Inflammatory macrophage treated with lipopolysaccharide for 4 hours (primary cell): ENCODE measurements at regions not wholly inside any gene's neighbourhood (a gene's known extent, or its start where the extent isn't known, plus 50 kb on each side); places are given as distances from the start of the nearest gene placed in this dataset.
"Not testable (repeated sequence)": the region's sequence is repeated elsewhere in the genome, so short reads cannot be mapped to it uniquely, and the experiment has no call there.

Source experiments
- DNase-seq: peaks from one replicate; pipeline ENCODE4 v3.0.0-alpha.2; 2020

DNA sequence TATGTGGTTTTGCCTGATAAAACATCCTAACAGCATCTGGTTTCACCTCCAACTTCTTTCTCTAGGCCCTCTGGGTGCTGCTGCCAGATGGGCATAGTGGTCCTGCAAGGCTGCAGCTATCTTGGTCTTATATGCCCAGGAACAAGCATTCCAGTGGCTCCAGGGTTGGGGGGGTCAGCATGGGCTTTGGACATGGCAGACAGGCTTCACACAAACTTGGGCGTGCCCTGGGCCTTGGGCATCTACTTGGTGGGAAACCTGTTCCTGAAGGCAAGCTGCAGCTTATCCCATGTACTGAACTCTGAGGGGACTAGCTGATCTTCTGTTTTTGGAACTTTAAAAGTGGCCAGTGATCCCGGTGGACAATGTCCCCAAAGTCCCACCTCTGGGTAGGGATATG, 54.9 kb upstream of the ZNF678 start:
- DNase-seq = no peak

DNA sequence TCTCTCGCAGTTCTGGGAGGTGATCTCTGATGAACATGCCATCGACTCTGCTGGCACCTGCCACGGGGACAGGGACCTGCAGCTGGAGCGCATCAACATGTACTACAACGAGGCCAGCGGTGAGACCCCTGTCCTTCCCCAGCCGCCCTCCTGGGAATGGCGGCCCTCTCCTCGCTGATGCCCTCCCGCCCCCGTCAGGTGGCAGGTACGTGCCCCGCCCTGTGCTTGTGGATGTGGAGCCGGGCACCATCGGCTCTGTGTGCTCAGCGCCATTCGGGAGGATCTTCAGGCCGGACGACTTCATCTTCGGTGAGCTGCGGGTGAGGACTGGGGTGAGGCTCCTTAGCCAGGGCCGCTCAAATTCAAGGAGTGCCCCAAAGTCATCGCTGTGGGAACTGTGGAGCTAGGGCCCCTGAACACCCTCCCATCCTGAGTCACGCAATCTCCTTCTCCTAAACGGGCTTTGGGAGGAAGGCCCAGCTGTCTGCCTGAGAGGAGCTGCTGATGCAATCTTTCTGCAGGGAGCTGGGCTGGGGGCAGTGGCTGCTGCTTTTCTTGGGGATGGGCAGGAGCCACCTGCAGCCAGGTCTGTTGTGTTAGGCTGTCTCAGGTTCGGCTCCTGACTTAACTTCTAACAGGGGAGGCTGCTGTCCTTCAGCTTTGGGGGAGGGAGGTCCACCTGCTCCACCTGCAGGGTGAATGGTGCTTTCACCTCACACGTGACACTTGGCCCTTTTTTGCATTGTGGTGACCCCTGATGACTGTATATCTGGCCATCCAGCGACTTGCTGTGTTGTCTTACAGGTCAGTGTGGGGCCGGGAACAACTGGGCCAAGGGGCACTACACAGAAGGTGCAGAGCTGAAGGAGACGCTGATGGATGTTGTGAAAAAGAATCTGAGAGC, 56.6 kb upstream of the ZNF678 start:
- DNase-seq = not testable (repeated sequence)

DNA sequence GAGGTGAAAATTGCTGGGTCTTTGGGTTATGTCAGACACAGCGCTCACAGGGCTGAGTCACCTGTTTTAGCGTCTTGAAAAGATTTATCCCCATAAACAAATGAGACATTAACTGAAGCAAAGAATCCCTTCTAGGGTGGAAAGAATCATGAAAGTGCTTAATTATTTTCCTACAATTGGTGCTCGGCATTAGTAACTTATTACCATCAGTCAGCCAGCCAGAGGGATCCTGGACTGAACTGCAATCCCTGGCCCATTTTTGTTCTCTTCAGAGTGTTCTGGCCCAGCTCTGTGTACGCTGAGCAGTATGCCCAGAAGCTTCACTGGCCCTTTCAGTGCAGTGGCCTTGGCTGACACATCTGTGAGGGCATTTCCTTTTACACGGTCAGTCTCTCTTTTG, 67.3 kb upstream of the ZNF678 start:
- DNase-seq = not testable (repeated sequence)

DNA sequence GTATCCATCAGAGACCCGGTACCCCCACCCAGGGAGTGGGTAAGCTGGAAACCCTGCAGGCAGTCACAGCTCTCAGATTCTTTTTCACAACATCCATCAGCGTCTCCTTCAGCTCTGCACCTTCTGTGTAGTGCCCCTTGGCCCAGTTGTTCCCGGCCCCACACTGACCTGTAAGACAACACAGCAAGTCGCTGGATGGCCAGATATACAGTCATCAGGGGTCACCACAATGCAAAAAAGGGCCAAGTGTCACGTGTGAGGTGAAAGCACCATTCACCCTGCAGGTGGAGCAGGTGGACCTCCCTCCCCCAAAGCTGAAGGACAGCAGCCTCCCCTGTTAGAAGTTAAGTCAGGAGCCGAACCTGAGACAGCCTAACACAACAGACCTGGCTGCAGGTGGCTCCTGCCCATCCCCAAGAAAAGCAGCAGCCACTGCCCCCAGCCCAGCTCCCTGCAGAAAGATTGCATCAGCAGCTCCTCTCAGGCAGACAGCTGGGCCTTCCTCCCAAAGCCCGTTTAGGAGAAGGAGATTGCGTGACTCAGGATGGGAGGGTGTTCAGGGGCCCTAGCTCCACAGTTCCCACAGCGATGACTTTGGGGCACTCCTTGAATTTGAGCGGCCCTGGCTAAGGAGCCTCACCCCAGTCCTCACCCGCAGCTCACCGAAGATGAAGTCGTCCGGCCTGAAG, 69.3 kb upstream of the ZNF678 start:
- not testable (repeated sequence) for DNase-seq

DNA sequence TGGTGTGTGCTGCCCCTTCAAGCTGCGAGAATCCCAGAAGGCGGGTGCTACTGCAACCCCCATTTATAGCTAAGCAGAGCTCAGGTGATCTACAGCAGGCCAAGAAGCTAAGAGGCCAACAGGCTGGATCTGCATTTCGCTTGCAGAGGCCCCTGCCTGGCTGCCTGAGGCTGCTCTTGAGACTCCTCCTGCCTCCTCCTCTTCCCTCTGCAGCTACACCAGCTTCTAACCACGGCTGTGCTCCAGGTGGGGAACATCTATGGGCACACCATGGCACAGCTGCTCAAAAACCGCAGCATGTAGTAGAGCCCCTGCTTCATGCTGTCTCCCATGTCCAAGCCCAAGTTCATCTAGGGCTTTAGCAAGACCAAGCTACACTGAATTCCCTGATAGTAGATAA, 72.9 kb upstream of the ZNF678 start:
- DNase-seq = no peak

DNA sequence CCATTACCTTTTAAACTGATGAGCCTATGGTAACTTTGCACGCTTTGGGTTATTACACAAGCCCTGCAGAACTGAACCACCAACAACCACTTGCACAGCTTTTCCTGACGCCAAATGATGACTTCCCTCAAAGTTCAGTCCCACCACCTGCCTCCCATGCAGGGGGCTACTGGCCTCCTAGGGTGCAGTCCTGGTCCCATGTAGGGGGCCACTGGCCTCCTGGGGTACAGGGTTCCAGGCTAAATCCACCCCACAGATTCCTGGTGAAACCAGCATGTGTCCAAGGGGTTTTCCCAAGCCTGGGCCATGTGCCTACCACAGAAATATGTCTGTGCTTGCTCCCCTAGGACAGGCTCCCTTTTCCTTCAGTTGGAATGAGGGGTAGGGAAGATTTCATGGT, 73.4 kb upstream of the ZNF678 start:
- DNase-seq = no peak

DNA sequence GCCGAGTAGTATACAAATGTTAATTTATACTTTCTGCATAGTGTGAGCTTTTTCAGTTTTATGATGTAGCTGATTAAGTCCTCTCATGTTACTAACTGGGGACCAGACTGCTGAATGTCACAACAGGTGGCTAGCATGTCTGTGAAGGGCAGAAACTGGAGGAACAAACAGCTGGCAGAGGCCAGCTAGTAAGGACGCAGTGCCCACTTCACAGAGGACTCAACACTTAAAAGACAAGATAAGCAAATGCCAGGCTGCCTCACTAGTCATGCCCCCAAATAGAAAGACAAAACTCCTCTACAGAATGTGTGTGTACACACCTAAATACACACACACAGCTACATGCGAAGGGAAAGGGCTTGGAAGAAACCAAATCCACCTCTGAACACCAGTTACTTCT, 73.8 kb upstream of the ZNF678 start:
- no peak for DNase-seq

DNA sequence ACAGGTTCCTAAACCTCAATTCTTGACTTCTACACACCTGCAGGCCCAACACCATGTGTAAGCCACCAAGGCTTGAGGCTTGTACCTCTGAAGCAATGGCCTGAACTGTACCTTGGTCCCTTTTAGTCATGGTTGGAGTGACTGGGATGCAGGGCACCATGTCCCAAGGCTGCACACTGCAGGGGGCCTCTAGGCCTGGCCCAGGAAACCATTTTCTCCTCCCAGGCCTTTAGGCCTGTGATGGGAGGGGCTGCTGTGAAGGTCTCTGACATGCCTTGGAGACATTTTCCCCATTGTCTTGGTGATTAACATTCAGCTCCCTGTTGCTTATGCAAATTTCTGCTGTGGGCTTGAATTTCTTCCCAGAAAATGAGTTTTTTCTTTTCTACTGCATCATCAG, 75.8 kb upstream of the ZNF678 start:
- DNase-seq = no peak

DNA sequence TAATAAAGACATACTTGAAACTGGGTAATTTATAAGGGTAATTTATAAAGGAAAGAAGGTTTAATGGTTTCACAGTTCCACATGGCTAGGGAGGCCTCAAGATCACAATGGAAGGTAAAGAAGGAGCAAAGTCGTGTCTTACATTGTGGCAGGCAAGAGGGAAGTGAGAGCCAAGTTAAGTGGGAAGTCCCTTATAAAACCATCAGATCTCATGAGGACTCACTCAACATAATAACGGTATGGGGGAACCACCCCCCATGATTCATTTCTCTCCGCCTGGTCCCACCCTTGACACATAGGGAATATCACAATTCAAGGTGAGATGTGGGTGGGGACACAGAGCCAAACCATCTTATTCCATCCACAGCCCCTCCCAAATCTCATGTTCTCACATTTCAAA, 76.8 kb upstream of the ZNF678 start:
- DNase-seq = no peak

DNA sequence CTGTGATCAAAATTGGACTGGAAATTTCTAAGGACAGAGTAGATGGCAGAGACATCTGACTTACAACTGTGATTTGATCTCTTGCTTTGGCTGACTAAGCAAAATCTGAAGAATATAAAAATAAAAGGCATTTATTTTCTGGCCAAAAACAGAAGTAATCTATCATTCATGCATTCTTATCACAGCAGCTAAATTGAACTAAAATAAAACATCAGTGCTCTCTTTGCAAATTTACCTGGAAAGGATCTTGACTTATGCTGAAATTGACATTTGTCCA, 81.4 kb upstream of the ZNF678 start:
- DNase-seq = no peak

DNA sequence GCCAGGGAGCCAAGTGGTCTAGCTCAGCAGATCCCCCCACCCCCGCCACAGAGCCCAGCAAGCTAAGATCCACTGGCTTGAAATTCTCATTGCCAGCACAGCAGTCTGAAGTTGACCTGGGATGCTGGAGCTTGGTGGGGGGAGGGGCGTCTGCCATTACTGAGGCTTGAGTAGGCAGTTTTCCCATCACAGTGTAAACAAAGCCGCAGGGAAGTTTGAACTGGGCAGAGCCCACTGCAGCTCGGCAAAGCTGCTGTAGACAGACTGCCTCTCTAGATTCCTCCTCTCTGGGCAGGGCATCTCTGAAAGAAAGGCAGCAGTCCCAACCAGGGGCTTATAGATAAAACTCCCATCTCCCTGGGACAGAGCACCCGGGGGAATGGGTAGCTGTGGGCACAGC, 89.3 kb upstream of the ZNF678 start:
- not testable (repeated sequence) for DNase-seq

DNA sequence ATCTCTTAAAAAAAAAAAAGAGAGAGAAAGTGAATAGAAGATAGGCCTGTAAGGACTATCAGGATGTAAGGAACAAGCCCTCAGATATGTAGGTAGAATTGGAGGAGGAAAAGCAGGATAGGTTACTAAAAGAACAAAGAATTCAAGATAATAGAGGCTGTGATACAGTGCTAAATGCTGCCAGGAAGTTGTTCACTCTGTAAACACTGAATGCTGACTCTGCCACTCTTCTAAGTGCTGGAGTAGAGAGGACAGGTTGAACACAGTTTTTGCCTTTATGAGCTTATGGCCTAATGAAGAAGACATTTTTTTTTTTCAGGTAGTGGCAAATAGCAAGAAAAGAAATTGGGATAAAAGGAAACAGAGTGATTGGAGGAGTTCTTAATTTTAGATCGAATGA, 90.6 kb upstream of the ZNF678 start:
- no peak for DNase-seq

DNA sequence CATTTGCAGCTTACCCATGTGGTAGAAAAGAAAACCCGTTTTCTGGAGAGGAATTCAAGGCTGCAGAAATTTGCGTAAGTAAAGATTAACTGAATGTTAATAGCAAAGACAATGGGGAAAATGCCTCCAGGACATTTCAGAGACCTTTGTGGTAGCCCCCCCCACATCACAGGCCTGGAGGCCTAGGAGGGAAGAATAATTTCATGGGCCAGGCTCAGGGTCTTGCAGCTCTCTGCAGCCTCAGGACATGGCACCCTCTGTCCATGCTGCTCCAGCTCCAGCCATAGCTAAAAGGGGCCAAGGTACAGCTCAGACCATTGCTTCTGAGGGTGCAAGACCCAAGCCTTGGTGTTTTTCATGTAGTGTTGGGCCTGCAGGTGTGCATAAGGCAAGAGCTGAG, 92.7 kb upstream of the ZNF678 start:
- DNase-seq = no peak

DNA sequence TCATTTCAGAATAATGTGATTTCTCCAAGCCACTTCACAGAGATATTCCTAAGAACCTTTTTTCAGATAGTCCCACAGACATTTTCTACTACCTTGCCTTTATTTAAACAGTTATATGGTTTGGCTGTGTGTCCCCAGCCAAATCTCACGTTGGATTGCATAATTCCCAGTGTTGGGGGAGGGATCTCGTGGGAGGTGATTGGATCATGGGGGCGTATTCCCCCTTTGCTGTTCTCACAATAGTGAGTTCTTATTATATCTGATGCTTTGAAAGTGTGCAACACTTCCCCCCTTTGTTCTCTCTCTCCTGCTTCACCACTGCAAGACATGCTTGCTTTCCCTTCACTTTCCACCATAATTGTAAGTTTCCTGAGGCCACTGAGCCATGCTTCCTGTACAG, 93.6 kb upstream of the ZNF678 start:
- DNase-seq = no peak

DNA sequence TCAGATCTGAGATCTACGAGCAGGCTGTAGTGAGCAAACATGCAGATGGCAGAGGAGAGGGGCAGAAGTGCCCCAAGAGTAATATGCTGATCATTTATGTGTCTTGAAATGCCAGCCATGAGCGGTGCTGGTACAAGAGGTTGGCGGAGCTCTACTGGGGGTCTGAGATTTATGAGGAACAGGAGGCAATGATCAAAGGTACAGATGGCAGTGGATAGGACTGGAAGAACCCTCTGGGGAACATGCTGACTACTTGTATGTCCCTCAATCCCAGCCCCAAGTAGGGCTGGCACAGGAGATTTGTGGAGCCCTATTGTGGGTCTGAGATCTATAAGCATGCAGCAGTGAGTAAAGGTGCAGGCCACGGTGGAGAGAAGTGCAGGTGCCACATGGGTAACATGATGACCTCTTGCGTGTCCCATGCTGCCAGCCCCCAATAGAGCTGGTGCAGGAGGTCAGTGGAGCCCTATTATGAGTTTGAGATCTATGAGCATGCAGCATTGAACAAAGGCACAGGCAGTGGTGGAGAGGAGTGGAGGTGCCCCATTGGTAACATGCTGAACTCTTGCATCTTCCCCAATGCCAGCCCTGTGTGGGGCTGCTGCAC, 97.2 kb upstream of the ZNF678 start:
- no peak for DNase-seq

DNA sequence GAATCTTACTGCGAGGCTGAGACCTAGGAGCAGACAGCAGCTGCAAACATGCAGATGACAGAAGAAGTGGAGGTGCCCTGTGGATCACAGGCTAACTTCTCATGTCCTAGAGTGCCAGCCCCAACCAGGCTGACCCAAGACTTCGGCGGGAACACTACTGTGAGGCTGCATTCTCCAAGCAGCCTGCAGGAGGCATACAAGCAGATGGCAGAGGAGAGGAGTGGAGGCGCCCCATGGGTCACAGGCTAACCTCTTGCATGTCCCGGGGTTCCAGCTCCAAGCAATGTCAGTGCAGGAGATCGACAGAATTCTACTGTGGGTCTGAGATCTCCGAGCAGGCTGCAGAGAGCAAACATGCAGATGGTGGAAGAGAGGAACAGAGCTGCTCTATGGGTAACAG, 98.1 kb upstream of the ZNF678 start:
- DNase-seq = no peak

DNA sequence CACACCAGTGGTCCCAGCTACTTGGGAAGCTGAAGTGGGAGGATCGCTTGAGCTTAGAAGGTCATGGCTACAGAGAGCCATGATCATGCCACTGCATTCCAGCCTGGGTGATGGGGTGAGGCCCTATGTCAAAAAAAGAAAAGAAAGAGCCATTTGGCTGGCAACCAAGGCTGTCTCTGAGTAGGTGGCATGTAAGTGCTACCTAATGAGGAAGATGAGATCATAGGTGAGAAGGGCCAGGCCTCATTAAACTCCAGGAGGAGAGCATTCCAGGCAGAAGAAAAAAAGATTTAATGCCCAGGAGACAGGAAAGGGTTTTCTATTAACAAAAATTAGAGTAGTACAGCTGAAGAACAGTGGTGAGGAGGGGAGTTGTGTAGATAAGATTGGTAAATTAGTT, 103.4 kb upstream of the ZNF678 start:
- no peak for DNase-seq

DNA sequence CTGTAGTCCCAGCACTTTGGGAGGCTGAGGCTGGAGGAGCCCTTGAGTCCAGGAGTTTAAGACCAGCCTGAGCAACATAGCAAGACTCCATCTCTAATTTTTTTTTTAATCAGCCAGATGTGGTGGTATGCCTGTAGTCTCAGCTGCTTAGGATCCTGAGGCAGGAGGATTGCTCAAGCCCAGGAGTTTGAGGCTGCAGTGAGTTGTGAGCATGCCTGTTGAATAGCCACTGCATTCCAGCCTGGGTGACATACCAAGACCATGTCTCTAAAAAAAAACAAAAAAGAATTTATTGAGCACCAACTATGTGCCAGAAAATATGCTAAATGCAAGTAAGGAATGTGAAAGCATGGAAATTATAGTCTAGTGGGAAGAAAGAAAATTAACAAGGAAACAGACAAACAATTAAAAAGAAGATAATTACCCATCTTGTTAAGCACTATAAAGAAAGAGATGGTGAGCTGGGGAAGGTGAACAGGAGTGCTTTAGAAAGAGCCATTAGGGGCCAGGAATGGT, 104.0 kb upstream of the ZNF678 start:
- no peak for DNase-seq

DNA sequence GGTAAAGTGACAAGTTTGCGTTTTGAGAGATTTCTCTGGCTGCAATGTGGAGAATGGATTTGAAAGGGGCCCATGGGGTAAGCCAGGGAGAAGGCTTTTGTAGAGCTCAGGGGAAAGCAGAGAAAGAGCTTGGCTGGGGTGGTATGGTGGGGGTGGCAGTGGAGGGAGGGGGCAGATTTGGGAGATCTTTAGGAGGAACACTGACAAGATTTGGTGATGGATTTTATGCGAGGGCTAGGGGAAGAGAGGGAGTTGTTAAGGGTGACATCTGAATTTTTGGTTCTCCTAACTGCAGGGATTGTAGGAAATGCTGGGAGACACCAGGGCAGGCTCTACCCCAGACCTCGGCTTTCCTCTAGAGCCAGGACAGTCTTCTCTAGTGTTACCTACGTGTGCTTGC, 108.7 kb upstream of the ZNF678 start:
- DNase-seq = no peak

DNA sequence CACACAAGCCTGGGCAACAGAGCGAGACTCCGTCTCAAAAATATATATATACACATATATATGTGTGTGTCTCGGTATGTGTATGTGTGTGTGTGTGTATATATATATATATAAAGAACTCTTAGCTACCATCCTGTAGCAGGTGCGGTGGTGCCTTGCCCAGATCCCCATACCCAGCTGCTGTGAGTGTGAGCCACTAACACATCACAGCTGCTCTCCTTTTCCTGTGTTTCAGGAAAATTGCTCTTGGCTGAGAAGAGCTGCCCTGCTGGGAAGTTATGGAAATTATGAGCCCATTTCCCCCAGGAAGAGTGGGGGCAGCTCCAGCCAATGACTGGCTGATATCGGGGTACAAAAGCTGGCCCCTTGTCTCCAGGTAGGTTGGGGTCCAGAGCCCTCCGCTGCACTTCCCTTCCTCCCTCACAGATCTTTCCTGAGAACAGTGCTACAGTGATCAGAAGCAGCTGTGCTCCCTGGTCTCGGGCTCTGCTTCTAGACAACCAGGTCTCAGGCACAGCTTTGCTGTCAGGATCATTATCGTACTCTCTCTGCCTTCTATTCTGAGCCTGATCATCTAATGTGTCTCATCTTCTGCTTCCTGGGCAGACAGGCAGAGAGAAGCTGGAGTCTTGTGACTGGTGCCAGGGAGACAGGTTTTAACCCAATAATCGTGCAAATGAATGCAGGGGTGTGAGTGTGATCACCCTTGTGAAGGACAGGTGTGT, 109.6 kb upstream of the ZNF678 start:
- DNase-seq = no peak

DNA sequence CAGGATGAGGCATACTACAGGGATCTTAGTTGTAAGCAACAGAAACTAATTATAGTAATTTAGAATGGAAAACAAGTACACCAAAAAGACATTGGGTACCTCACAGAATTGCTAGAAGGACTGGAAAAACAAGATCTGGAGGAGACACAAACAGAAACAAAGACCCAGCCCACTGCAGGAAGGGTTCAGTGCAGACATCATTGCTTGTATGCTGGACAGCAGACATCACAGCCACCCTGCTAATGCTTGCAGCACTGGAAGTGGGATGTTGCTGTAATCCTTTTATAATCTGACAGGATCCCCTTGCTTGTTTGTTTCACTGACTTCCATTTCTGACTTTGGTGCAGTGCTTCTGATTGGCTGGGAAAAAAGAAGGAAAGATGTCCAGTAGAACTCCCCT, 111.4 kb upstream of the ZNF678 start:
- DNase-seq = no peak

DNA sequence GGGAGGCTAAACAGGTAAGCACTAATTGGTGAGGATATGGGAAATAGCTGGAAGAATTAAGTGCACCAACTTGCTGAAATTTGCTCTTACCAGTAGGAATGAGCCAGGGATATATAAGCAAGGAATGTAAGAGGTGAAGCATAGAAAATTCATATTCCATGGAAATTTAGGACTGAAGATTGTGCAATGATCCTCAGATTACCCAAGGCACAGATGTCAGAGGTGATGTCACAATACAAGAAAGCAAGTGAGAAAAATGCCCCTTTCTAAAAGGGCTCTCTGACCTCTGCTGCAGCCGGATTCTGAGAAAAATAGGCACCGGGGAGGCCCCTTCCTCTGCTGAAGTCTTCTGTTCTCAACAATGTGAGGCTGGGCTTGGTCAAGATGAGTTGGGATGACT, 112.3 kb upstream of the ZNF678 start:
- no peak for DNase-seq

DNA sequence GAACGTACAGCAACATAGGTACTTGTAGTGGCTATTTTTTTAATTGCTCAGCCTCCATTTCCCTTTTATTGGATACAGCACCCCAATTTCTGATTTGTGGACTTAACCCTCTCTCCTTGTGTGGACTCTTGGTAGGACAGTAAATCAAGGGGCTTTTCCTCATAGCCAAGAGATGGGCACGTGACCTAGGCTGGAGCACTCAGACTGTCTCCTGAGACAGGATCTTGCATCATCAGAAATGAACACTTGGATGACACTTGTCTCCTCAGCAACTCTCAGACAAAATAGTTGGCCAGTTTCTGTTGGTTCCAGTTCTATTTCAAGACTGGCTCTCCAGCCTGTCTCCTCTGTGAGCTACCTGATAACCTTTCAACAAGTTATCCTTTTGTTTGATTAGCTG, 112.9 kb upstream of the ZNF678 start:
- DNase-seq = peak; percentile 2
